OCI-LY3 (cell line): ENCODE measurements at regions not wholly inside any gene's neighbourhood (a gene's known extent, or its start where the extent isn't known, plus 50 kb on each side); places are given as distances from the start of the nearest gene placed in this dataset.

Experiments
- CTCF ChIP-seq: fragments of 200-600, 300-600 bp; sonication (generic); IDR thresholded peaks from 2 replicates; pipeline ENCODE4 v1.5.1; 2014; ENCODE audit warnings: antibody characterized with exemption, low read length, low read depth
- EZH2phosphoT487 ChIP-seq: fragments of 200-600 bp; shearing (Covaris generic); IDR thresholded peaks from 2 replicates; pipeline ENCODE4 v1.6.1; 2018; ENCODE audit warnings: antibody characterized with exemption, mixed run types, low read depth

GRCh38 chr6:19550380-19550779 is 286.8 kb upstream of the ID4 start:
- TF ChIP-seq CTCF (no peak), EZH2phosphoT487 (no peak)
